HG03575 (cell line): ENCODE measurements at regions not wholly inside any gene's neighbourhood (a gene's known extent, or its start where the extent isn't known, plus 50 kb on each side); places are given as distances from the start of the nearest gene placed in this dataset.
"Not testable (repeated sequence)": the region's sequence is repeated elsewhere in the genome, so short reads cannot be mapped to it uniquely, and the experiment has no call there.

ENCODE experiments used
- ATAC-seq: cut with Tn5 transposase; IDR thresholded peaks from one replicate; pipeline ENCODE4 v1.9.1; 2021; ENCODE audit not compliant: unreplicated experiment, insufficient number of reproducible peaks, low FRiP score; ENCODE audit errors: extremely low read depth

DNA sequence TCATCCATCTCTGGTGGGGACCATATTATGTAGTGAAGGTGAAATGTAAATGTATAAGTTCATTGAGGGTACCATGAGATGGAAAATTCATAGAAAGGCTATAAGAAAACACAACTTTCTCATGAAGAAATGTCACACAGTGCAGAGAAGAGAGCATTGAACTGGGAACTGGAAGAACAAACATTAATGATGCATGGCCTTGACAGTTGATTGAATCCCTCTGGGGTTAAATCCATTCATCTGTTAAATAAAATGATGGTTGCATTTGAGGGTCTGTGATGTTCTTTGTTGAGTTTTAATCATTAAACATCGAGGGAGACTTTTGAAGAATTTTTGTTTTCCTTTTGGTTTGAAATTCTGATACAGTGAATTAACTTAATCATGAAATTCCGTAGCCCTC, 1401.4 kb downstream of the FAM181B start:
- no peak for ATAC-seq

GRCh38 chr11:81331611-81332235, 1401.9 kb downstream of the FAM181B start:
- ATAC-seq, result no peak

- ATAC-seq, result no peak
Observed at GRCh38 chr11:81331088-81331487, 1402.6 kb downstream of the FAM181B start.

DNA sequence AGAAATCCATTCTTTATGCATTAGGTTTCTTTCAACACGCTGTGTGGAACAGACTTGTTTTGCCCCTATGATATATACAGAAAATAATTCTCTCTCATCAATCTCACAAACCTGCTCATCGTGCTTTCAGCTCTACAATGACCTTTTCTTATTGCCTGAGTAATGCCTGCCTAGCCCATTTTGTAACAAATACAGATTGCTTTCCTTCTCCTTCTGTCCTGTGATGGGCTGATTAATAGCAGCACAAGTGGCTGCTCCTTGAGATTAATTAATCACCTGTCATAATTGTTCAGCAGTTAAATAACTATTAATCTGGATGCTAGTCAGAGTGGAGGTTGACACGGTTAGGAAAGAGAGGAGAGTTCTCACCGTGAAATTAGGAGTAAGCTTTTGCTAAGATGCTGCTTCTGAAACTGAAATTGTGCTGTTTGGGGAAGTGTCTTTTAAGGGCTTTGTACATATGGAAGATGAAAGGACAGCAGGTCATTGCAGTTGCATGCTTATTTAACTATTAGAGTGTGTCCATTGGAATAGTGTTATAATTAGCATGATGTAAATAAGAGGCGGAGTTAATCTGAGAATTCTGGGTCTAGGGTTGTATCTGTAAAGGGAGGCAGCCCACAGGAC, 1430.5 kb downstream of the FAM181B start:
- ATAC-seq, result no peak

DNA sequence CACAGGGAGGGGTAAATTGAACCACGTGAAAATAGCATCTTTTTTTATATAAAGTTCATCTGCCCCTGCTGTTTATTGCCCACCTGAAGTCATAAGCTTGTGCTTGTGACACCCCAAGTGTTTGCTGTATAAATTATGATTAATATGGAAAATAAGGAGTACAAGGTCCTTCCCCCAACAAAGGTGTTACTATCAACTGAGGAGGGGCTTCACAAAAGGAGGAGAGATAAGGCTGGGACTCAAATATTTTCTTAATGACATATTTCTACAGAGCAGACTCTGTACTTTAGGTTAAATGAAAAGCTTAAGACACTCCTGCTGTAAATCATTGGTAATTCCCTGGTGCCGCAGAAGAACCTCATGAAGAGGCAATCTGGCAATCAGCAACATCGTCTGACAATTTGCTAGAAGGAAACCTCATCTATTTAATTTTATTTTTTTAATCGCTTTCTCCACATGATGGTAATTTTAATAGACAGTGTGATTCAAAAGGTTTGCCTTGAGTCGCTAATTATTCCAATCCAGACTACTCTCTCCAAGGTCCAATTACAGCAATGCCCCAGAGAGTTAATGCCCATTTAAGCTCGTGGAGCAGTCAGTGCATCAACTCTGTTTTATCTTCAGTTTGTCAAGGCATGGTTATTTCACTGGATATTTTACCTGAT, 1432.4 kb downstream of the FAM181B start:
- no peak for ATAC-seq

DNA sequence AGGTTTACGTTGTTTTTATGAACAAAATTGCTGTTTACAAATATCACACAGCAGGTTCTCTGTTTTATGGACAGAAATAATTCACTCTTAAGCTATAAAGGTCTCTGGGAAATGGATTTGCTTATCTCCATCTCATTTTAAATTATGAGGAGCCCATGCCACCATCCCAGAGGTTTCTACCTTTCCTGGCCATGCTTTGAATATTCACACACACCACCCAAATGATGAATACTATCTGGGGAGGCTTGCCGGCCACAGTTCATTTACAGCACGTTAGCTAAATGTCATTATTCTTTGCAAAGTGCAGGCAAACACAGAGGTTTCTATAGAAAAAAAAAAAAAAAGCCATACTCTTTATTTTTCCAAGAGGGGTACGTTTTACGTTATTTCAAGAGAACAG, 1446.7 kb downstream of the FAM181B start:
- ATAC-seq, result no peak

DNA sequence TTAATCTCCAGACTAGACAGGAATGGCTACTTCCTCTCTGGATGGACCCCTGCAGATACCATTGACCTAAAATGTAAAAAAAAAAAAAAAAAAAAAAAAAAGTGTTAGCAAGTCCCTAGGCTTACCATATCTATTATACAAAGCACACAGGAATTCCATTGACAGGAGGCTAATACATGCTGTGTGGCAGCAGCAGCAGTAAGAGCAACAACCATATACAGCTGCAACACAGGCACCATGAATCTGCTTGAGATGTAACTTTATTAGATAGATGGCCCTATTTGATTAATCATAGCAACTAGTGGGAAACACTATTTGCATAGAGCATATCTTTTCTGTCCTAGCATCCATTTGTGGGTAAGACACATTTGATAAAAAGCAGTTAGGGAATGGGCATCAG, 1447.1 kb downstream of the FAM181B start:
- no peak for ATAC-seq

GRCh38 chr11:81280228-81280627, 1453.4 kb downstream of the FAM181B start:
- ATAC-seq, result not testable (repeated sequence)

DNA sequence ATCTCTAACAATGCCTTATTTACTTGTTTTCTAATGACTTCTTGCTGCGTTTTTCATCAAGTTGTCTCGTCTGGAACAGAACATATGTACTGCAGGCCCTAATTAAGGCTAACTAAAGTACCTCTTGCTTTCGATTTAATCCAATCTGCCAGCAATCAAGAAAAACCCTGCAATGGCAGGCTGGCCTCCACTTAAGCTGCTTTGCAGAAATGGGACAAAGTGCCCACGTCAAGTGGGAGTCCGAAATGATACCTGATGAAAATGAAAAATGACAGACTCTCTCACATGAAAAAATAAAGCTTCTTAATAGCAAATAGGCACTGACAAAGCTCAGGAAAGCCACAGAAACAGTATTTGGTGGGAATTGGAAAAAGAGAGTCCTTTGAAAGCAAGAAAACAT, 1454.7 kb downstream of the FAM181B start:
- ATAC-seq, result no peak

- ATAC-seq, result no peak
Observed at GRCh38 chr11:81270686-81271085, 1463.0 kb downstream of the FAM181B start.

DNA sequence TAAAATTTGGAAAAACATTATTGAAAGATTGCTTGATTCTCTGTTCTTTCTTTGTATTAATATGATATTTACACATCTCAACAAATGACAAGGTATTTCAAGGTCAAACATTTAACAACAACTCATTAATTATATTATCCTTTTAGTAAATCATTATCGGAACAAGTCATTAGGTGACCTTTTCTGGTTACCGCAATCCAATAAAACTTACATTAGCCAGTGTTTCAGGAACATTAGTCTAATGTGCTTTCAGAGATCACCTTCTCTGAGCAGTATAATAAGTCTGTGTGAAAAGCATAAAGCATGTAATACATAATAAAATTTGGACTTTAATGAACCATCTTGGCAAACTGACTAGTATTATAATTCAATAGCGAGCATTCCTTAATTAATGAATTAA, 1466.4 kb downstream of the FAM181B start:
- no peak for ATAC-seq

GRCh38 chr11:81259471-81259870, 1474.2 kb downstream of the FAM181B start:
- ATAC-seq, result no peak

GRCh38 chr11:81255895-81256294, 1477.8 kb downstream of the FAM181B start:
- no peak for ATAC-seq

- ATAC-seq, result no peak
Observed at GRCh38 chr11:81253244-81253643, 1480.4 kb downstream of the FAM181B start.

- ATAC-seq, result no peak
Observed at GRCh38 chr11:81246941-81247340, 1486.7 kb downstream of the FAM181B start.

DNA sequence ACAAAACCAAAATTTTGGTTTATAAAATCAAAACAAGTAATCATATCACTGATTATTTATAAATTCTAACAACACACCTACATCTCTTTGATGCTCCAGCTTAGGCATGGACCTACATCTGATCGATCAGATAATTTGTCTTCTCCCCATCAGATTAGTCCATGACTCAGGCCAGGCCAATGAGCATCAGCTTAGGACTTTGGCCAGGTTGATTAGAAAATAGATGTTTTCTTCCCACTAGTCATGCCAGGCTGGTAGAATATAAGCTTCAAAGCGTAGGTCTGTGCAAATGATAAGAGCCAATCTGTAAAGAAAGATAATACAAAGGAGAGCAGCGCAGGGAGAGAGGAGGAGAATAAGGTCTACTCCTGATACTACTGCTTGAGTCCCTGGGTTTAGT, 1487.9 kb downstream of the FAM181B start:
- ATAC-seq, result no peak

DNA sequence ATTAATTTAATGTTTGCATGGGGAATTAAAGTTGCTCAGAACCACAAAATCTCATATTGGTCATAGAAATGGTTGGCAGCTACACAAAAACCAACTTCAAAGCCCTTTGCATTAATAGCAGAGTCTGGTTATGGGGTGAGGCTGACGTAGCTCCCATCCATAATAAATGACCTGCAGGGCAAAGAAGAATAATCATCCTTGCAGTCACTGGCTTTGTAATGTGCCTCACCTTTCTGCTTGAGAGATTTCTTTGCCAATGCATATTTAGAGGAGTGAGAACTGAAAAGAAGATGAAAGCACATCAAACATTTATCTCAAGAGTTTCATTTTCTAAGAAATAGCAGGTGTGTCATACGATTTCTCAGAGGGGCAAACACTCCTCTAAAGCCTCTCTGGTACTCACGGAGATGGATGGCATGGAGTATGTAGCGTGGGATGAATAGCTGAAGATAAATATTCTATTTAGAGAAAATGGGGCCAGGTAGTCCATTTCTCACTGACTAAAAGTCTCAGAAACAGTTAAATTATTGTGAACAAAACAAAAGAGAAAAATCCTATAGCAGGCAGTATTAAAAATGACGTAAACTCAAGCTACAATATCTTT, 1491.9 kb downstream of the FAM181B start:
- no peak for ATAC-seq

- ATAC-seq, result no peak
Observed at GRCh38 chr11:81237139-81237538, 1496.5 kb downstream of the FAM181B start.

DNA sequence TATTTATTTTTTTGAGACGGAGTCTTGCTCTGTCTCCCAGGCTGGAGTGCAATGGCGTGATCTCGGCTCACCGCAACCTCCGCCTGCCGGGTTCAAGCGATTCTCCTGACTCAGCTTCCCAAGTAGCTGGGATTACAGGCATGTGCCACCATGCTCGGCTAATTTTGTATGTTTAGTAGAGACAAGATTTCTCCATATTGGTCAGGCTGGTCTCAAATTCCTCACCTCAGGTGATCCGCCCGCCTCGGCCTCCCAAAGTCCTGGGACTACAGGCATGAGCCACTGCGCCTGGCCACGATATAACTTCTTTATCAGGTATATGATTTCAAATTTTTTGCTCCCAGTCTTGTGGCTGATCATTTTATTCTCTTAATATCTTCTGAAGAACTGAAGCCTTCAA, 1506.3 kb downstream of the FAM181B start:
- not testable (repeated sequence) for ATAC-seq

- no peak for ATAC-seq
Observed at GRCh38 chr11:81224396-81224795, 1509.3 kb downstream of the FAM181B start.
